Central memory CD8-positive, alpha-beta T cell (primary cell): ENCODE measurements at regions not wholly inside any gene's neighbourhood (a gene's known extent, or its start where the extent isn't known, plus 50 kb on each side); places are given as distances from the start of the nearest gene placed in this dataset.

ENCODE experiments used
- ATAC-seq: fragments of 150-1000 bp; cut with Tn5 transposase; replicated peaks from 2 replicates; pipeline ENCODE4 v1.10.0; 2022; ENCODE audit warnings: mild to moderate bottlenecking, moderate FRiP score, moderate number of reproducible peaks; ENCODE audit not compliant: poor library complexity, severe bottlenecking; ENCODE audit errors: extremely low read depth
- DNase-seq, 2 donors: peaks; one replicate each; pipeline ENCODE4 v3.0.0; 2021; ENCODE audit warnings: low spot score in 2 of 2
- H3K27ac Mint-ChIP-seq: one replicate; pipeline ENCODE4 v1.8.0; 2022; ENCODE audit warnings: low read depth, mild to moderate bottlenecking, moderate library complexity, mixed read lengths
- H3K27me3 Mint-ChIP-seq: one replicate; pipeline ENCODE4 v1.8.0; 2022; ENCODE audit warnings: mixed read lengths
- H3K36me3 Mint-ChIP-seq: one replicate; pipeline ENCODE4 v1.8.0; 2022; ENCODE audit warnings: mild to moderate bottlenecking, moderate library complexity, mixed read lengths; ENCODE audit not compliant: insufficient read depth
- H3K4me1 Mint-ChIP-seq: one replicate; pipeline ENCODE4 v1.8.0; 2022; ENCODE audit warnings: mixed read lengths
- H3K4me3 Mint-ChIP-seq: one replicate; pipeline ENCODE4 v1.8.0; 2022; ENCODE audit warnings: mild to moderate bottlenecking, moderate library complexity, mixed read lengths
- H3K9me3 Mint-ChIP-seq: one replicate; pipeline ENCODE4 v1.8.0; 2022; ENCODE audit warnings: mixed read lengths

DNA sequence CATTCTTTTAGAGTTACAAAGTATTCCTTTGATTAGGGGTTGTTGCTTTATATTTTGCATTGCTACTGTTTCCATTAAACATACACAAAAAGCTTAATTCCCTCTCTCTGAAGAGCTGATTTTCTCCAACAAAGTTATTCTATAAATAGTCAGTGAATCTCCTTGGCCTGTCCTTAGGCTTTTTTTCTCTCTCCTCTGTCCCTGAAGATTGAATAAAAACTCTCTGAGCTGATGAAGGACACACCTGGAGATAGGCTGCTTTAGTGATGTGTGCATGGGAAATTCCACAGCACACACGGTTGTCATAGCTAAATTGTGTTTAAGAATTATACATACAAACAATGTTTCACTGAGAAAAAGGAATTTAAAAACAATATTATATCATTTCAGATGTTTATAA, 90.5 kb upstream of the TMEM106B start:
- peaks cover 45% of the 10 kb centered on the region for H3K27me3 Mint-ChIP-seq
- H3K27ac Mint-ChIP-seq = no peak overlapping the region
- no peaks in the 10 kb centered on the region for H3K9me3 Mint-ChIP-seq
- ATAC-seq (no peak), DNase-seq (no peak)
- H3K4me3 Mint-ChIP-seq = no peak overlapping the region
- no peaks in the 10 kb centered on the region for H3K36me3 Mint-ChIP-seq
- no peaks in the 10 kb centered on the region for H3K4me1 Mint-ChIP-seq

DNA sequence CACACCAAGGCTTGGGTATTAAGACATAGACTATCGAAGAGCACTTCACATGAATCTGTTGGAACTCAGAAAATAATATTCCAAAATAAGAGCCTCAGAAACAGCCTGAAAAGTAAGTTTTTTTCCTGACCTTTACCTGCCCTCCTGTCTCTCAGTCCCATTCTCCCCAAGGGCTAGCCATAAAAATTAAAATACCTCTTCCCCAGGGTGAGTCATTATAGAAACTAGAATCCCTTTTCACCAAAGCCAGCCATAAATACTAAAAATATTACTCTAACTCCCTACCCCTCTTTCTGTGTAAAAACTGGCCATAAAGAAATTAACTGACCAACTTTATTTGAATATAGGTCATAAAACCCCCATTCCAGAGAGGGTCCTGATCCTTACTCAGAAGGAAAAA, 87.9 kb upstream of the TMEM106B start:
- no peaks in the 10 kb centered on the region for H3K4me1 Mint-ChIP-seq
- H3K27me3 Mint-ChIP-seq = peaks cover 50% of the 10 kb centered on the region
- H3K9me3 Mint-ChIP-seq = no peaks in the 10 kb centered on the region
- ATAC-seq = no peak
- no peak overlapping the region for H3K27ac Mint-ChIP-seq
- no peak overlapping the region for H3K4me3 Mint-ChIP-seq
- no peaks in the 10 kb centered on the region for H3K36me3 Mint-ChIP-seq
- DNase-seq = no peak

DNA sequence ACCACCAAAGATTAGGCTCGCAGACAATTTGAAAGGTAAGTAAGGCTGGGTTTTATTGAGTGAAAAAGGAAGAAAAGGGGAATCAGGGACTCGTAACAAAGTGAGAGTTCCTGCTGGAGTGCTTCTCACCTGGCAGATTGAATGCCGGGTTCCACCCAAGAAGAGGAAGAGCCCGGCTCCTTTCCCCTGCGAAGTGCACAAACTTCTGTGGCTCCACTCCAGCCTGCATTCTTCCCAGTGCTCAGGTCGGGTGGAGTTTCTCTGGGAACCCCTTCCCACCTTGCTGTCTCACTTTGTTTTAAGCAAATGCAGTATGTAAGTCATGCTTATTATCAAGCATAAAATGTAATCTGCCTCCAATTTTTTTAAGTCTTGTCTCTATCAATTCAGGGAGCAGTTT, 87.1 kb upstream of the TMEM106B start:
- H3K4me3 Mint-ChIP-seq = no peak overlapping the region
- H3K36me3 Mint-ChIP-seq = no peaks in the 10 kb centered on the region
- ATAC-seq = no peak
- DNase-seq = no peak
- H3K27ac Mint-ChIP-seq = no peak overlapping the region
- H3K4me1 Mint-ChIP-seq = no peaks in the 10 kb centered on the region
- peaks cover 50% of the 10 kb centered on the region for H3K27me3 Mint-ChIP-seq
- H3K9me3 Mint-ChIP-seq = no peaks in the 10 kb centered on the region

DNA sequence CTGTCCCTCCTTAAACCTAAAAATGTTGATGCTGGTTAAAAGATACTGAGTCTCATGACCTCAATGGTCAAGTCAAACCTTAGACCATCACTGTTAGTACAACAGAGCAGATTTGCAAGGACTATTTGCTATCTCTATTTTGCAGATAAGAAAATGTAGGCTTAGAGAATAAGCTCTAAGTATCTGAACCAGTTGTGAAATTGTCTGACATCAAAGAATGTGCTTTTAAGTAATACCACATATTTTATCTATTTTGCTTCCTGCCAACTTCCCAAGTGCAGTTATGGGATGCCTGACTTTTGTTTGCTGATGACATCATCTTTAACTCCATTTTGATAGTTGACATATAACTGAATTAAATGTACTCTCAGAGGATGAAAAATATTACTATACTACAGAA, 83.6 kb upstream of the TMEM106B start:
- no peaks in the 10 kb centered on the region for H3K9me3 Mint-ChIP-seq
- no peak for DNase-seq
- H3K27ac Mint-ChIP-seq = no peak overlapping the region
- no peak overlapping the region for H3K4me3 Mint-ChIP-seq
- H3K36me3 Mint-ChIP-seq = no peaks in the 10 kb centered on the region
- peaks cover 11% of the 10 kb centered on the region for H3K4me1 Mint-ChIP-seq
- ATAC-seq = no peak
- peaks cover 41% of the 10 kb centered on the region for H3K27me3 Mint-ChIP-seq

DNA sequence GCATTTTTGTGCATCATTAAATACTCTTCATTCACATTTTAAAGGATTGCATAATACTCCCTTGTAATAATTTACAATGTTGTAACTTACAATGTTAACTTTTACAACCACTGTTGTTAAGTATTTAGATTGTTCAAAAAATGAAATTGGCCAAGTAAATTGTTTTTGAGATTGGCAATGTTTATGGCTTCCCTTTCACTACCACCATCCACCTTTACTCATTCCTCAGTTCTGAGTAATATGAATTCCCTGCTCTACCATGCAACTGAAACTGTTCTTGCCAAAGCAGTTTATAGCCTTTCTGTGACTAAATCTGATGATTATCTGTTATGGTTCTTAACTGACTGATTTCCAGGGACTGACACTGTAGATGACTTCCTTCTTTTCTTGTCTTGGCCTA, 80.5 kb upstream of the TMEM106B start:
- DNase-seq (no peak), ATAC-seq (no peak)
- Mint-ChIP-seq H3K4me3 (no peak overlapping the region), H3K27me3 (peaks cover 16% of the 10 kb centered on the region), H3K9me3 (no peaks in the 10 kb centered on the region), H3K4me1 (peaks cover 11% of the 10 kb centered on the region), H3K36me3 (no peaks in the 10 kb centered on the region), H3K27ac (no peak overlapping the region)

DNA sequence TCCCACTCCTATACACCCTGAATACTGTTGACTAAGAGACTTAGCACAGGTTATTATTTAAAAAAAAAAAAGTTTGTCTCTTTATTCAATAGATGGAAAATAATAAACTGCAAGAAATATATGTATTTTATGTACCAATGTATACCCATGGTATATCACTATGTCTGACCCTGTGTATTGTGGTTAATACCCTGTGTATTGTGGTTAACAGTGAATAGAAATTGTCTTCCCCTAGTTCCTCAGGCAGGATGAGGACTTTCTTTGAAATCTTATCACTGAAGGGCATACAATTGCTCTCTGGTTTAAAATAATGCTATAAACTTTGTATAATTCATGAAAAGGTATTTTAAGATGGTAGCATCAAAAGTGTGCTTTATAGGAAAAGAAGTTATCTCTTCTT, 80.0 kb upstream of the TMEM106B start:
- Mint-ChIP-seq H3K27me3 (peaks cover 13% of the 10 kb centered on the region), H3K27ac (no peak overlapping the region), H3K4me3 (no peak overlapping the region), H3K4me1 (peaks cover 11% of the 10 kb centered on the region), H3K9me3 (no peaks in the 10 kb centered on the region), H3K36me3 (no peaks in the 10 kb centered on the region)
- no peak for DNase-seq
- ATAC-seq = peak; percentile 40

DNA sequence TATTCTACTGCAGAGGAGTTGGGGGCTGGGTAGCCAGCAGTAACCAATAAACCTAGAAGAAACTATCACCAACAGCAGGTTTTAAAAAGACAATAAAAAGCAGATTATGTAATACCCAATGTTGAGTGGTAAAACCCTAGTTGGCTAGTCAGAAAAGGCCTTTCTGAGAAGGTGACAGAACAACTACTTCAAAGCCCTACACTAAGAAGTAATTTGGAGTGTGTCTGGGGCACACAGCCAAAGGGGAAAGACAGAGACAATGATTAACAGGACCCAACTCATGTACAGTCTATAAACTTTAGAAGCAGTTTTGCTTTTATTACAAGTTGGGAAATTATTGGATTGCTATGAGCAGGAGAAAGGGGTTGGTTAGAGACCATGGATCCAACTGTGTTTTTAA, 77.2 kb upstream of the TMEM106B start:
- no peaks in the 10 kb centered on the region for H3K9me3 Mint-ChIP-seq
- peaks cover 30% of the 10 kb centered on the region for H3K27me3 Mint-ChIP-seq
- ATAC-seq = no peak
- H3K4me1 Mint-ChIP-seq = peaks cover 11% of the 10 kb centered on the region
- H3K27ac Mint-ChIP-seq = no peak overlapping the region
- no peak overlapping the region for H3K4me3 Mint-ChIP-seq
- no peaks in the 10 kb centered on the region for H3K36me3 Mint-ChIP-seq
- DNase-seq = no peak

DNA sequence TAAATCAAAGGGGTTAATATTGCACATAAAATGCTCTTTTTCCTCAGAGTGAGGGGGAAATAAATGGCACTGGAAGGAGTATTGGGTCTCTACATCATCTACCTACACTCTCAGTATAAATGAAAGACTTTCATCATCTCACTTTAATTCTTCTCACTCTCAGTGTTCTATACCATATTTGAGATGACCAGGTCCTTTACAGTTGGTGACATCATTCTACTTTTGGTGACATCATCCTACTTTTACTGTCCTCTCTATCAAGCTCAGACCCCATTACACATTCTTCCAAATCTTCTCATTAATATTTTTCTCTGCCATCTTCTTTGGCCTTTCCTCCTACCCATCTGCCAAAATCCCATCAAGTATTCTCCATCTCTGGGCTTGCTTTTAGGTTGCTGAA, 74.6 kb upstream of the TMEM106B start:
- H3K27me3 Mint-ChIP-seq = peaks cover 38% of the 10 kb centered on the region
- no peak for ATAC-seq
- no peak overlapping the region for H3K27ac Mint-ChIP-seq

DNA sequence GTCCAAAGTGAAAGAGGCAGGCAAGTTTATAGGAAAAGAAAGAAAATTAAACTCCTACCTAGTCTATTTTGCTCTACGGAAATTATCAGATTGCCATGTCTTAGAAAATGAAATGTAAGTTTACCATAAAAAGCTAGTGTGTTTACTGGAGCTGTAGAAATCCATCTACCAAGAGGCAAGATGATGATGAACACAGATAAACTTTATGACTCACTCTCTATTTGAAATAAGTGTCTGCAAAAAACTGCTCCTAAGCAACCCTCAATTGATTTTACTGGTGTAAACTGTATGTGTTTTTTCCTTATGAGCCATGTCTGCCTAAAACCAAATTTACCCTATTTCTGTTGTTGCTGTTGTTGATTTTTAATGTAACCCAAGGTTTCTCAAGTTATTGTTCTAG, 73.8 kb upstream of the TMEM106B start:
- H3K36me3 Mint-ChIP-seq = no peaks in the 10 kb centered on the region
- no peak for ATAC-seq
- DNase-seq = no peak
- no peak overlapping the region for H3K27ac Mint-ChIP-seq
- no peaks in the 10 kb centered on the region for H3K4me1 Mint-ChIP-seq
- no peak overlapping the region for H3K4me3 Mint-ChIP-seq
- H3K9me3 Mint-ChIP-seq = peaks cover 6% of the 10 kb centered on the region
- peaks cover 46% of the 10 kb centered on the region for H3K27me3 Mint-ChIP-seq

More for the DNA sequence above, 74.6 kb upstream of the TMEM106B start:
- Mint-ChIP-seq H3K36me3 (no peaks in the 10 kb centered on the region), H3K4me1 (peaks cover 1% of the 10 kb centered on the region), H3K9me3 (no peaks in the 10 kb centered on the region), H3K4me3 (no peak overlapping the region)
- no peak for DNase-seq

DNA sequence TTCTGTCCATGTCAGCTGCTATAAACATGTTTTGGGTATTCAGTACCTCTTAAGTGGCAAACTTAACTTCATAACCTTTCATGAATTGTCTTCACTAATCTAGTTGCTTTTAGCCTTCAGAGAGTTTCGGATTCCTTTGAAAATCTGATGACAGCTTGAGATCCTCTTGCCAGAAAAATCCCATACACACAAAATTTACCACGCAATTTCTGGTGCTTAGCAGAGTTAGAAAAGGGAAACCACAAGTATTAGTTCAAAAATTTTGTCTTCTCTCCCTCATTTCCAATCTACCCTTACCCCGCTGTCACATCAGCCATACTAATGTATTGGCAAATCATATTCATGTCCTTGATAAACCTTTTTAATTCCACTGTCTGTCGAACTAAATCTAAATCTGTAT, 72.7 kb upstream of the TMEM106B start:
- no peaks in the 10 kb centered on the region for H3K4me1 Mint-ChIP-seq
- ATAC-seq (no peak), DNase-seq (no peak)
- peaks cover 6% of the 10 kb centered on the region for H3K9me3 Mint-ChIP-seq
- no peak overlapping the region for H3K27ac Mint-ChIP-seq
- peaks cover 49% of the 10 kb centered on the region for H3K27me3 Mint-ChIP-seq
- H3K36me3 Mint-ChIP-seq = no peaks in the 10 kb centered on the region
- no peak overlapping the region for H3K4me3 Mint-ChIP-seq

DNA sequence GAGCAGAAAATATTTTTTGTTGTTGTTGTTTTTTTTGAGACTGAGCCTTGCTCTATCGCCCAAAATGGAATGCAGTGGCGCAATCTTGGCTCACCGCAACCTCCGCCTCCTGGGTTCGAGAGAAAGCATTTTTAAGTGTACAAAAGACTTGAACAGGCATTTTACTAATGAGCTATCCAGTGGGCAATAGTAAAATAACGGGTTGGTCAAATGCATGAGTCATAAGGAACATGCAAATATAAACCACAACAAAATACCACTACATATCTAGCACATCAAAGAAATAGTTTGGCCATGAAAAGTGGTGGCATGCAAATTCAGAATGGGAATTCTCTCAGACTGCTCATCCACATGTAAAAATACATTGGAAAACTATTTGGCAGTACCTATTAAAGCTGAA, 71.7 kb upstream of the TMEM106B start:
- H3K36me3 Mint-ChIP-seq = no peaks in the 10 kb centered on the region
- no peaks in the 10 kb centered on the region for H3K4me1 Mint-ChIP-seq
- DNase-seq (no peak), ATAC-seq (no peak)
- H3K27me3 Mint-ChIP-seq = peaks cover 49% of the 10 kb centered on the region
- H3K4me3 Mint-ChIP-seq = no peak overlapping the region
- H3K27ac Mint-ChIP-seq = no peak overlapping the region
- peaks cover 6% of the 10 kb centered on the region for H3K9me3 Mint-ChIP-seq

DNA sequence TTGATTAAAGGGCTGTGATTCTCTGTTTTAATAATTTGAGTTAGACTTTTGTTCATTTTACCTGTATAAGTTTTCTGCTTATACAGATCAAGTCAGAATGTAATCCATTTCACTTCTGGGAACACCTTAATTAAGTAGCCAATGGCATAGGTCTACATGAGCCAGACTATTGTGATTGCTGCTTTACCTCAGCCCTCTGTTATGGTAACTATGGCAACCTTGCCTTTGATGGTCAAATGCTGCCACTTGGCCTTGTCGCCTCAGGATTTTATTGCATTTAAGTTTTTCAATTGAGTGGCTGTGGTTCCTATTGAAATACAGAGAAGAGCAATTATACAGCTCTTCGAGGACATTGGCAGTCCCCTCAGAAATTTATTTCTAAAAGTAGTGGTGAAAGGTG, 64.3 kb upstream of the TMEM106B start:
- ATAC-seq (no peak), DNase-seq (no peak)
- no peaks in the 10 kb centered on the region for H3K4me1 Mint-ChIP-seq
- H3K27ac Mint-ChIP-seq = no peak overlapping the region
- H3K36me3 Mint-ChIP-seq = no peaks in the 10 kb centered on the region
- H3K4me3 Mint-ChIP-seq = no peak overlapping the region
- peaks cover 14% of the 10 kb centered on the region for H3K27me3 Mint-ChIP-seq
- H3K9me3 Mint-ChIP-seq = peaks cover 4% of the 10 kb centered on the region

DNA sequence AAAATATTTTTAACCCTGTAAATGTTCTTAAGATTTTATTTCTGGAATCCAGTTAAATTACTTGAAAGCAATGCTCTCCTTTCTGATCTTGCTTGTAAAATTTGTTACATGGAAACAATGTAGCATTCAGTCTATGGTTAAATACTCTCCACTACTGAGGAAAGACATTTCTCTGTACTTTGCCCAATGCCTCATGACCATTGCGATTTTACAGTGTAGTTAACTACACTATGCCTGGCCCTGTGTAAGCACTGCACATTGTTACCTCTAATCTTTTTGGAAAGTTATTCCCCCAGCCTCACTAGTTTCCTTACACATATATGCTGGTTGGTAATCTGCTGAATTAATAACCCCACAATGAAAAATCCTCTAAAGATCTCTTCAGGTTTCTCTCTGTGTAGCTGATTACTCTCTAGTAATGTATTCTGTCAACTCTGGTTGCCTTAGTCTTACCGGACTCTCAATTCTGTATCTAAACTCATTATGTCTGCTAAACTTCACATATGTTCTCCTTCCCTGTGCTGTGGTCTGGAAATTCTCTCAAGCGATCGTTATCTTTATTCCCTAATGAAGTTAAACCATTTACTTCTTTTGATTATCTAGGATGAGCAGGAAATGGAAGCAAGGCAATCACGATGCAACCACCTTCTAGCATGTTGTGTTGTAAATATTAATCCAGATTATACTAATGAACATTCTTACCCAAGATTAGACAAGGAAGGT, 58.7 kb upstream of the TMEM106B start:
- no peak for DNase-seq
- no peak overlapping the region for H3K4me3 Mint-ChIP-seq
- no peaks in the 10 kb centered on the region for H3K9me3 Mint-ChIP-seq
- ATAC-seq = no peak
- peaks cover 34% of the 10 kb centered on the region for H3K27me3 Mint-ChIP-seq
- no peaks in the 10 kb centered on the region for H3K36me3 Mint-ChIP-seq
- H3K4me1 Mint-ChIP-seq = peaks cover 4% of the 10 kb centered on the region
- no peak overlapping the region for H3K27ac Mint-ChIP-seq
